Heart left ventricle (tissue), 13 donors: ENCODE measurements at regions not wholly inside any gene's neighbourhood (a gene's known extent, or its start where the extent isn't known, plus 50 kb on each side); places are given as distances from the start of the nearest gene placed in this dataset.

Experiments
- CTCF ChIP-seq, 12 donors: fragments of 200-600 bp; sonication (generic) in 4 of 12; IDR thresholded peaks; one replicate each; pipeline versions ENCODE4 v1.5.0 to v1.8.0; 2018 to 2022; ENCODE audit warnings: antibody characterized with exemption in 12 of 12, mild to moderate bottlenecking in 5 of 12
- POLR2A ChIP-seq, 2 donors: fragments of 450-650 bp; IDR thresholded peaks; one replicate each; pipeline ENCODE4 v1.6.1; 2017; ENCODE audit warnings: antibody characterized with exemption in 2 of 2, mild to moderate bottlenecking in 2 of 2, moderate library complexity in 2 of 2
- donor health status: ischemic (EF 13 %, LVEDD 7.1; RV severe dilation, severe dysfunction).
- donor health status: DM: no; HTN: yes; CAD: no.
- donor health status: DM: no; HTN: no; CAD: no.
- donor health status: ischemic (EF 25% LVEDD 6.9; RV normal size, moderate dysfunction).
- donor health status: ischemic (EF 25% LVEDD 5.7; RV mildly dilated, moderate dysfunction).
- donor health status: ischemic (EF 35%, LVEDD 5.7; RV mildly dilated, moderate dysfunction).
- donor health status: nonischemic (EF 11% LVEDD 7.7; RV severe dilation, severe dysfunction).
- donor health status: DM: yes; HTN: yes; CAD: no.
- donor health status: PGD.
- donor health status: ischemic (EF 29% LVEDD 5.4; RV normal size, mild dysfunction).
- donor health status: nonischemic (EF 23%, LVEDD 6.1; RV moderate dilation, normal function).

- no peak for TF ChIP-seq CTCF (IDR thresholded peaks at IDR 0.05)
- no peak for TF ChIP-seq POLR2A (IDR thresholded peaks at IDR 0.05)
Observed at GRCh38 chr1:175885326-175885725, 141.9 kb upstream of the TNR start.
